ENCODE measurements at regions not wholly inside any gene's neighbourhood (a gene's known extent, or its start where the extent isn't known, plus 50 kb on each side); places are given as distances from the start of the nearest gene placed in this dataset.
"Not testable (repeated sequence)": the region's sequence is repeated elsewhere in the genome, so short reads cannot be mapped to it uniquely, and the experiment has no call there.

GRCh38 chr6:11413117-11413687, 124.3 kb upstream of the TMEM170B start:
- DNase-seq (ENCODE audit: low read depth) = no peak

GRCh38 chr6:11412616-11413015, 124.9 kb upstream of the TMEM170B start:
- H3K4me3 ChIP-seq (ENCODE audit: low read depth, low read length) = no peak overlapping the region

More at GRCh38 chr6:11413117-11413687, 124.3 kb upstream of the TMEM170B start:
- no peak overlapping the region for H3K4me3 ChIP-seq (ENCODE audit: low read depth, low read length)

GRCh38 chr6:11412011-11412424, 125.5 kb upstream of the TMEM170B start:
- H3K4me3 ChIP-seq (ENCODE audit: low read depth, low read length) = no peak overlapping the region
- DNase-seq (ENCODE audit: low read depth) = no peak

More at GRCh38 chr6:11412616-11413015, 124.9 kb upstream of the TMEM170B start:
- no peak for DNase-seq (ENCODE audit: low read depth)

DNA sequence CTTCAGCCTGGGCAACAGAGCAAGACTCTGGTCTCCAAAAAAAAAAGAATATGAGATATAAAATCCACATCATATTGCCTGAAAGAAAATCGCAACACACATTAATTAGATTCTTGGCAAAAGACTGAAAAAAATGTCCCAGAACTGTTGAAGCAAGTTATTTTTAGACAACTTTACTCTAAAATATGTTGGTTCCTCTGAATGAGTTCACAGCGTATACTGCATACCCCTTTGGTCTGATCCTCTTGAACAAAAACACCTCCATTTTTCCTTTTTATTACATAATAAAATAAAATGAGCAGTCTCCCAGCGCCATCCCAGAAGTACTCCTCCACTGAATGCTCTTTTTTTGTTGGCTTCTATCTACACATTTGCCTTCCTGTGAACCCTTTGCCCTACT, 126.0 kb upstream of the TMEM170B start:
- H3K4me3 ChIP-seq (ENCODE audit: low read depth, low read length) = no peak overlapping the region
- DNase-seq (ENCODE audit: low read depth) = no peak

GRCh38 chr6:11410539-11411307, 126.8 kb upstream of the TMEM170B start:
- H3K4me3 ChIP-seq (ENCODE audit: low read depth, low read length) = no peak overlapping the region
- no peak for DNase-seq (ENCODE audit: low read depth)

DNA sequence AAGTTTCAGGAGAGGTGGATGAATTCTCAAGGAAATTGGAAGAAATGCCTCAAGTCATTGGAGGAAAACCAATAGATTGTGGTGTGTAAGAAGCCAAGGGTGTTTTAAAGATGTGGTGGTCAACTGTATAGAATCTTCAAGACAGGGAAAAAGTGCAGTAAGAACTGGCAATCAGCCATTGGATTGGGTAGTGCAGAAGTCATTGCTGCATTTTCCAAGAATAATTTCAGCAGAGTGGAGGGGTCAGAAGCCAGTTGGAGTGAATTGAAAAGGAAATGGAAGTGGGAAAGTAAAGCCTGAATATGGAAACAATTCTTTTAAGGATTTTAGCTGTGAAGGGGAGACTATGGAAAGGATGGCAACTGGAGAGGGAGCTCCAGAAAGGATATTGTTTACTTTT, 128.2 kb upstream of the TMEM170B start:
- no peak overlapping the region for H3K4me3 ChIP-seq (ENCODE audit: low read depth, low read length)
- no peak for DNase-seq (ENCODE audit: low read depth)

DNA sequence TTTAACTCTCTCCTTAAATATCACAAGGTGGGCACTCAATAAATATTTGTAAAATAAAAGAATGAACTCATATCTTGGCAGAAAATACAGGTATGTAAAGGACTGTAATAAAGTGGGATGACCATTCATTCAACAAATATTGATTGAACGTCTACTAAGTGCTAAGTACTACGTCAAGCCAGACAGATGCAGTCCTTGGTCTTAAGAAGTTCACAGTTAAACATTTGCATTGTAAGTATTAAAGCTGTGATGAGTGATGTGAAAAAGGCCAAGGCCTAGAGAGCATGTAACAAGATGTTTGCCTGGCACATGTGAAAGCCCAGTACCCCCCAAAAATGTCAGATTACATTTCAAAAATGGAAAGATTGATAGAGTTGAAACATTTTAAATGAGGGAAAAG, 130.1 kb upstream of the TMEM170B start:
- no peak for DNase-seq (ENCODE audit: low read depth)
- no peak overlapping the region for H3K4me3 ChIP-seq (ENCODE audit: low read depth, low read length)

GRCh38 chr6:11404838-11405237, 132.7 kb upstream of the TMEM170B start:
- no peak for DNase-seq (ENCODE audit: low read depth)

DNA sequence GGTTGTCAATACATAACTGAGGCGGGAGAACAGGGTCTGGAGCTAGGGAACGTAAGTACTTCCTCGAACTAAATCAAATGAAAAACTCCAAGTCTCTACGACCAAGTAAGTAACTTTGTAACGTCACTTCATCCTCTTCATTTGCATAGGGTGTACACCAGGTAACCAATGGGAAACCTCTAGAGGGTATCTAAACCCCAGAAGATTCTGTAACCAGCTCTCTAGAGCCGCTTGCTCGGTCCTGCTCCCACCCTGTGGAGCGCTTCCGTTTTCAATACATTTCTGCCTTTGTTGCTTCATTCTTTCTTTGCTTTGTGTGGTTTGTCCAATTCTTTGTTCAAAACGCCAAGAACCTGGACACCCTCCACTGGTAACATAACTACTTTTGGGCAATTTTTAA, 133.5 kb upstream of the TMEM170B start:
- no peak overlapping the region for H3K4me3 ChIP-seq (ENCODE audit: low read depth, low read length)
- no peak for DNase-seq (ENCODE audit: low read depth)

More at GRCh38 chr6:11404838-11405237, 132.7 kb upstream of the TMEM170B start:
- H3K4me3 ChIP-seq (ENCODE audit: low read depth, low read length) = no peak overlapping the region

GRCh38 chr6:11403035-11403601, 134.4 kb upstream of the TMEM170B start:
- DNase-seq (ENCODE audit: low read depth) = no peak
- H3K4me3 ChIP-seq (ENCODE audit: low read depth, low read length) = no peak overlapping the region

- H3K4me3 ChIP-seq (ENCODE audit: low read depth, low read length); DNase-seq (ENCODE audit: low read depth): not testable (repeated sequence)
Measured at GRCh38 chr6:11402581-11402980, 135.0 kb upstream of the TMEM170B start.

GRCh38 chr6:11401954-11402353, 135.6 kb upstream of the TMEM170B start:
- H3K4me3 ChIP-seq (ENCODE audit: low read depth, low read length); DNase-seq (ENCODE audit: low read depth): not testable (repeated sequence)

- no peak for DNase-seq (ENCODE audit: low read depth)
- H3K4me3 ChIP-seq (ENCODE audit: low read depth, low read length) = no peak overlapping the region
Measured at GRCh38 chr6:11398451-11399326, 138.9 kb upstream of the TMEM170B start.

DNA sequence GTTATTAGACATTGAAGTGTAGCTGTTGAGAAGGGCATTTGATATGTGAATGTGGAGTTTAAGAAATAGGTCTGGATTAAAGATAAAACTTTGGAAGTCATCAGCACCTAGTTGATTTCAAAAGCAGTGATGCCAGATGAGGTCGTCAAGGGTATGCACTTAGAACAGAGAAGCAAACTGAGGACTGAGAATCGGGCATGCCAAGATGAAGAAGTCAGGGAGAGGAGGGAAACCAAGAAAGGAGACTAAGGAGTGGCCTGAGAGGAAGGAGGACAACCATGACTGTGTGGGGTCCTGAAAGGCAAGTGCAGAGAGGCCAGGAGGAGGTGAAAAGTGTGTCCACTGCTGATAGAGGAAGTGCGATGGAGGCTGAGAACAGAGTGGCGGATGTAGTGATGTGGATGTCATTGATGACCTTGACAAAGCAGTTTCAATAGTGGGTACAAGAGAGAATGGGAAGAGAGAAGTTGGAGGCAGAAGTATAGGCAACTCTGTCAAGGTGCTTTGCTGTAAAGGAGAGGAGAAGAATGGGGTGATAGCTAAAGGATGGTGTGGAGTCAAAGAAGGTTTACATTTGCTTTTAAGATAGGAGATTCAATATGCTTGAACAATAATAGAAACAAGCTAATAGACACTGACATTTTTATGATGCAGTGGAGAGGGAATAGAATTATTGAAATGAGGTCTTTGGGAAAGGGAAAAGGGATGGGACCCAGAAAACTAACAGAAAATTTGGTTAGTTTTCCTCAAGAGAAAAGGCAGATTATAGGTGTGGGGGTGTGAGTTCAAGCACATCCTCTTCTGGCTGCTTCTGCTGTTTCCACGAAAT, 139.7 kb upstream of the TMEM170B start:
- no peak for DNase-seq (ENCODE audit: low read depth)
- no peak overlapping the region for H3K4me3 ChIP-seq (ENCODE audit: low read depth, low read length)

DNA sequence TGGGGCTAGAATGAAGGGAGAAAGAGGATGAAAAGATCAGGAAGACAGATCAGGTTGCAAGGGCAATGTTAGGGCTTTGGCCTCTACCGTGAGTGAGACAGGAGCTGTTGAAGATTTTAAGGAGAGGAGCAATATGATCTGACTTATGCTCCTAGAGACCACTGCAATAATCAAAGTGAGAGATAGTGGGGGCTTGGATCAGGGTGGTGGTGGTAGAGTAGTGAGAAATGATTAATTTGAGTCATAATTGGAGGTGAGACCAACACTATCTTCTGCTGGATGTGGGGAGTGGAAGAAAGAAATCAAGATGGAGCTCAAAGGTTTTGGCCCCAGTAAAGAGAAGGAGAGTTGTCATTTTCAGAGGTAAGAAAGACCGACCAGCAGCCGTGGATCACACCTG, 140.7 kb upstream of the TMEM170B start:
- no peak overlapping the region for H3K4me3 ChIP-seq (ENCODE audit: low read depth, low read length)
- no peak for DNase-seq (ENCODE audit: low read depth)

- no peak for DNase-seq (ENCODE audit: low read depth)
- H3K4me3 ChIP-seq (ENCODE audit: low read depth, low read length) = no peak overlapping the region
Measured at GRCh38 chr6:11393713-11394627, 143.6 kb upstream of the TMEM170B start.

DNA sequence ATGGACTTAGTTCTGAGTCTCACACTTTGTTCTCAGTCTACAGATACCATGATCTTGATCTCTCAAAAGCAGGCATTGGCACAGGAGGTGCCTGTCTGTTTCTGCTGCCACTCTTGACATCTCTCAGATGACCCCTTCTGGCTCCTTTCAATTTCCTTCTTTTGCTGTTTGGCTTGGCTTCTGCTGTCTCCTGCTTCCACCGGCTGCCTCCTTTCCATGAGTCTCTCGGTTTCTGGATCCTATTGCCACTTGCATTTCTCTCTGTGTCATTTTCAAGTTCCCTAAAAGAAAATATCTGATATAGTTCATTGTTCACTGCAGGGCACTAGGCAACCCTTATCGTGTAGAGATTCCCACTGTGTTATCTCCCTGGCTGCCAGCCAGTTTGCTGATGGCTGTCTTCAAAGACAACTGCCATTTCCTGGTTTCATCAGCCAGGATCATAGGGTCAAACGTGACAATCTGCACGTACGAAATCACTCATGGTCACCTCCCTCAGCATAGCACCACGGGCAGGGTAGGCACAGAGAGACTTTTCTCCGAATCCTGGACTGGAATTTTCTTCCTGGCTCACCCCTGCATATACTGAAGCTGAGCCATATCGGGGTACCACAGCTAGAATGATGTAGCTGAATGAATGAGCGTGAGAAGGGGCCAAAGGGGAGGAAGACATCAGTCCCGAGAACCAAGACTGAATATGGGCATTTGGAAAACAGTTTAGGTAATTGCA, 144.6 kb upstream of the TMEM170B start:
- DNase-seq (ENCODE audit: low read depth) = no peak
- no peak overlapping the region for H3K4me3 ChIP-seq (ENCODE audit: low read depth, low read length)
